SK-N-SH (cell line): ENCODE measurements at regions not wholly inside any gene's neighbourhood (a gene's known extent, or its start where the extent isn't known, plus 50 kb on each side); places are given as distances from the start of the nearest gene placed in this dataset.

ENCODE experiments used
- EP300 ChIP-seq, 2 experiments: IDR thresholded peaks; 2 replicates each; pipeline versions ENCODE4 v1.4.0 to v1.6.1; 2012; ENCODE audit warnings: borderline replicate concordance in 1 of 2, low read depth in 1 of 2, low read length in 1 of 2
- EZH2phosphoT487 ChIP-seq: fragments of 200-600 bp; sonication (generic); IDR thresholded peaks from 2 replicates; pipeline ENCODE4 v1.6.1; 2017; ENCODE audit warnings: low read depth, mixed run types, mild to moderate bottlenecking, antibody characterized with exemption, moderate library complexity, borderline replicate concordance
- JUND ChIP-seq: IDR thresholded peaks from 2 replicates; pipeline ENCODE4 v1.4.0; 2012
- MXI1 ChIP-seq: IDR thresholded peaks from 2 replicates; pipeline ENCODE4 v1.6.1; 2012; ENCODE audit warnings: mild to moderate bottlenecking, low read depth, low read length, improper control_type of control experiment
- POLR2AphosphoS5 ChIP-seq: IDR thresholded peaks from 2 replicates; pipeline ENCODE4 v1.6.1; 2012; ENCODE audit warnings: low read depth, low read length
- SMC3 ChIP-seq: IDR thresholded peaks from 2 replicates; pipeline ENCODE4 v1.6.1; 2012; ENCODE audit warnings: low read depth, low read length, improper control_type of control experiment
- YY1 ChIP-seq: IDR thresholded peaks from 2 replicates; pipeline ENCODE4 v1.4.0; 2012; ENCODE audit warnings: low read depth, mild to moderate bottlenecking
- TF ChIP-seq, protein P1 (sequence below): fragments of 200-600 bp; sonication (generic); IDR thresholded peaks from 2 replicates; pipeline ENCODE4 v1.6.1; 2017; ENCODE audit warnings: antibody characterized with exemption, mild to moderate bottlenecking, moderate library complexity
- TF ChIP-seq, protein P2 (sequence below): IDR thresholded peaks from 2 replicates; pipeline ENCODE4 v1.6.1; 2012; ENCODE audit warnings: mild to moderate bottlenecking, low read depth, low read length, moderate library complexity
- TF ChIP-seq, protein P3 (sequence below): IDR thresholded peaks from 2 replicates; pipeline ENCODE4 v1.4.0; 2012; ENCODE audit warnings: low read depth

DNA sequence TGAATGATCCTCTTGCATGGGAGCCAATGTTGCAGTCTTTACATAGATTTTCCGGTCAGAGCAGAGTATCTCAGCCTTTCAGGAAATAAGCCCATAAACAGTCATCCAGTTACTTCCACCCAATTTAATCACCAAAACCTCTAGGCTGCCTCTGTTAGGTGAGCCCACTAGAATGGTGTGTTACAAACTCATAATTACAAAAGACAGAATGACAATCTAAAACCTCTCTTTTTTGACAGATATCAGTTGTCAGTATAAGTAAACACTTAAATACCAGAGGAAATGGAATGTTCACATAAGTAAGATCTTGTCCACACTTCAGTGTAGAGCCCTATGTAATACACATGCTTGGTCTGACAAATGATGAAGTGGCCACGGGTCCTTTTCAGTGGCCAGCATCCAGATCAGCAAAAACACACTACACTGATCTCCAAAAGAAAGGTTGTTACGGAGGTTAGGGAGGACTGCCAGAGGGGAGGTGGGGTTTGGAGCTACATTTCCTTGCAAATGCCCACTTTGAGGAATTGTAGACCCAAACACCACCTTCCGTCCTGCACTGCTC lies 71.3 kb upstream of the FBXO28 start:
- TF ChIP-seq SMC3 (no peak), POLR2AphosphoS5 (no peak), MXI1 (no peak), YY1 (no peak), JUND (no peak), EZH2phosphoT487 (no peak), EP300 (IDR thresholded peaks at IDR 0.05; ENCODE audit: borderline replicate concordance in 1 of 2, low read depth in 1 of 2, low read length in 1 of 2) (no peak)
- TF ChIP-seq, protein P1, sequence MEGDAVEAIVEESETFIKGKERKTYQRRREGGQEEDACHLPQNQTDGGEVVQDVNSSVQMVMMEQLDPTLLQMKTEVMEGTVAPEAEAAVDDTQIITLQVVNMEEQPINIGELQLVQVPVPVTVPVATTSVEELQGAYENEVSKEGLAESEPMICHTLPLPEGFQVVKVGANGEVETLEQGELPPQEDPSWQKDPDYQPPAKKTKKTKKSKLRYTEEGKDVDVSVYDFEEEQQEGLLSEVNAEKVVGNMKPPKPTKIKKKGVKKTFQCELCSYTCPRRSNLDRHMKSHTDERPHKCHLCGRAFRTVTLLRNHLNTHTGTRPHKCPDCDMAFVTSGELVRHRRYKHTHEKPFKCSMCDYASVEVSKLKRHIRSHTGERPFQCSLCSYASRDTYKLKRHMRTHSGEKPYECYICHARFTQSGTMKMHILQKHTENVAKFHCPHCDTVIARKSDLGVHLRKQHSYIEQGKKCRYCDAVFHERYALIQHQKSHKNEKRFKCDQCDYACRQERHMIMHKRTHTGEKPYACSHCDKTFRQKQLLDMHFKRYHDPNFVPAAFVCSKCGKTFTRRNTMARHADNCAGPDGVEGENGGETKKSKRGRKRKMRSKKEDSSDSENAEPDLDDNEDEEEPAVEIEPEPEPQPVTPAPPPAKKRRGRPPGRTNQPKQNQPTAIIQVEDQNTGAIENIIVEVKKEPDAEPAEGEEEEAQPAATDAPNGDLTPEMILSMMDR = no peak
- TF ChIP-seq, protein P2, sequence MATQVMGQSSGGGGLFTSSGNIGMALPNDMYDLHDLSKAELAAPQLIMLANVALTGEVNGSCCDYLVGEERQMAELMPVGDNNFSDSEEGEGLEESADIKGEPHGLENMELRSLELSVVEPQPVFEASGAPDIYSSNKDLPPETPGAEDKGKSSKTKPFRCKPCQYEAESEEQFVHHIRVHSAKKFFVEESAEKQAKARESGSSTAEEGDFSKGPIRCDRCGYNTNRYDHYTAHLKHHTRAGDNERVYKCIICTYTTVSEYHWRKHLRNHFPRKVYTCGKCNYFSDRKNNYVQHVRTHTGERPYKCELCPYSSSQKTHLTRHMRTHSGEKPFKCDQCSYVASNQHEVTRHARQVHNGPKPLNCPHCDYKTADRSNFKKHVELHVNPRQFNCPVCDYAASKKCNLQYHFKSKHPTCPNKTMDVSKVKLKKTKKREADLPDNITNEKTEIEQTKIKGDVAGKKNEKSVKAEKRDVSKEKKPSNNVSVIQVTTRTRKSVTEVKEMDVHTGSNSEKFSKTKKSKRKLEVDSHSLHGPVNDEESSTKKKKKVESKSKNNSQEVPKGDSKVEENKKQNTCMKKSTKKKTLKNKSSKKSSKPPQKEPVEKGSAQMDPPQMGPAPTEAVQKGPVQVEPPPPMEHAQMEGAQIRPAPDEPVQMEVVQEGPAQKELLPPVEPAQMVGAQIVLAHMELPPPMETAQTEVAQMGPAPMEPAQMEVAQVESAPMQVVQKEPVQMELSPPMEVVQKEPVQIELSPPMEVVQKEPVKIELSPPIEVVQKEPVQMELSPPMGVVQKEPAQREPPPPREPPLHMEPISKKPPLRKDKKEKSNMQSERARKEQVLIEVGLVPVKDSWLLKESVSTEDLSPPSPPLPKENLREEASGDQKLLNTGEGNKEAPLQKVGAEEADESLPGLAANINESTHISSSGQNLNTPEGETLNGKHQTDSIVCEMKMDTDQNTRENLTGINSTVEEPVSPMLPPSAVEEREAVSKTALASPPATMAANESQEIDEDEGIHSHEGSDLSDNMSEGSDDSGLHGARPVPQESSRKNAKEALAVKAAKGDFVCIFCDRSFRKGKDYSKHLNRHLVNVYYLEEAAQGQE = no peak
- TF ChIP-seq, protein P3, sequence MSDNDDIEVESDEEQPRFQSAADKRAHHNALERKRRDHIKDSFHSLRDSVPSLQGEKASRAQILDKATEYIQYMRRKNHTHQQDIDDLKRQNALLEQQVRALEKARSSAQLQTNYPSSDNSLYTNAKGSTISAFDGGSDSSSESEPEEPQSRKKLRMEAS = no peak
